ENCODE measurements at regions not wholly inside any gene's neighbourhood (a gene's known extent, or its start where the extent isn't known, plus 50 kb on each side); places are given as distances from the start of the nearest gene placed in this dataset.

DNA sequence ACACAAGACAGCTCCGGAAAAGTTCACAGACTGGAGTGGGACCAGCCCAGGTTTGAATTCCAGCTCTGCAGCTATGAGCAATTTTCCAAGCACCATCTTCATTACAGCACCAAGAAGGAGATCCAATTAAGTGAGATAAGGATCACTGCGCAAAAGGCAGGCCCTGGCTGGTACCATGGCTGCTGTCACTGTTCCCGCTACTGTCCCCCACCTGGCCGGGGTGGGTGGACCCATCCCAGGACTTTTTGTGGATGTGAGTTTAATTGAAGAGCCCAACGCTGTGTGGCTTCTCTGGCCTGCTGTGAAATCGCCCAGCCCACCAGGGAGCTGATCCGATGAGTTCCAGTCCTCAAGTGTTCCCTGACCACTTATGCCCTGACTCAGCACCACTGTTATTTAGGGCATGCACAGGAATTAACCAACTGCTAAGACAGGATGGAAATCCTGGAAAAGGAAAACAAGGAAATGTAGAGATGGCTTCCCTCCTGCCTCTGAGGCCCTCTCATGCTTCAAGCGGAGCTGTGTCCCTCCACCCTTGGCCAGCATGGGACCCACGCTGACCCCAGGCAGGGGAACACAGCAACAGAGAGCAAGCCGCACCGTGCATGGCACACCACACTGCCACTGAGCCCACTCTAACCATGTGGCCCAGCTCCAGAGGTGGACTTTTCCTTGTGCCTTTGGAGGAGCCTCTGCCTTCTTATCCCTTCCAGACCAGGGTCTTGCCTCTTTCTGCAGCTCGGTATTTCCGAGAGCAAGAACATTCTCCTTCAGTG lies 150.0 kb upstream of the CST7 start:
- DNase-seq = no peak

- no peak for DNase-seq
Measured at GRCh38 chr20:24799971-24800580, 149.0 kb upstream of the CST7 start.

DNA sequence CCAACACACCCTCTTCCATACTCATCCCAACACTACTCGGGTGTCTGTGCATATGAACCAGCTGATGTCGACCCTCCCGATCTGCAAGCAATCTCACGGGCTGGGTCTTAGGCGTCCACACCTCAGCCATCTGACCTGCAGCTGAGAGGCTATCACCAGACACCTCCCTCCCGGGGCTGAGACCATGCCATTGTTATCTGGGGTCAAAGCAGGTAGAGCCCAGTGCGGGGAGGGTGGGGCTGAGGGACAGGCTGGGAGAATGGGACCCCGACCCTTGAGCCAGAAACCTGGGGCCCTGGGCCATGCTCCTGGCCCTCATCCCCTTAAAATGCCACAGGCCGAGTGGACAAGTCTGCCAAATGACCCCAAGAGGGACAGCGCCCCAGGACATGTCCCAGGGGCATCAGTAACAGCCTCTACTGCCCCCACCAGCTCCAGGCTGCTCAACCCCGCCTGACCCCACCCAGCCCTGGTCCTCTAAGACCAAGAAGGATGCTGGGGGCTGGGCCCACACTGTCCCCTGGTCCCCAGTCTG lies 146.7 kb upstream of the CST7 start:
- no peak for DNase-seq

DNA sequence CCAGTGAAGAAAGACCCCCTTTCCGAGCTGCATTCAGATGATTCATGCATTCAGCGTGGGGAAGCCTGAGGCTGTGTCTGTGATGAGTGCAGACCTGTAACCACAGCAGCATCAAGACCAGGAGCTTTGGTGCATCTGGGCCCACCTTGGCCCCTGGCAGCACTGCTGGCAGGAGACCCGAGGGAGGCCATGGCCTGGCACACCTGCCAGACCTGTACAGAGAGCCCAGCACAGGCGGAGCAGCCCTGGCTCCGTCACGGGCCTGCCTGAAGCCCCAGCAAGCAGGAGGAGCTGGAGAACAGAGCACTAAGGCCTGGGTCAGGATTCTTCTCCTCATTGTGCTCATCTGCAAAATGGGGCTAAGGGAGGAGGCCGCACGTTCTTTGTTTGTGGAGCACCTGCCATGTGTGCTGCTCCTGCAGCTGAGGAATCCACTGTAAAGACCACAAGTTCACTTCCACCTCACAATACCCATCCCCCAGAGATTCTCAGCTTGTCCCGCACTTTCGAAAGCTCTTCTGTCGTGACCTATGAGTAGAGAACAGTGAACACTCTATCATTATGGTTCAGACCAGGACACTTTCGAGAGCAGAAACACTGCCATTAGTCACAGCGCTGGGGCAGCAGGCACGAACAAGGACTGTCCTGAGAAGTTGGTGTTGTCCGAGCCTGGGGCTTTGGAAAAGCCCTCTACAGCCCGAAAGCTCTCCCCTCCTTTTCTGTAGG lies 144.4 kb upstream of the CST7 start:
- DNase-seq = no peak

GRCh38 chr20:24805456-24806238 lies 143.4 kb upstream of the CST7 start:
- DNase-seq = no peak

- no peak for DNase-seq
Measured at GRCh38 chr20:24806705-24807676, 142.1 kb upstream of the CST7 start.

- no peak for DNase-seq
Measured at GRCh38 chr20:24808616-24809015, 140.5 kb upstream of the CST7 start.

GRCh38 chr20:24809606-24810005 lies 139.5 kb upstream of the CST7 start:
- no peak for DNase-seq

DNA sequence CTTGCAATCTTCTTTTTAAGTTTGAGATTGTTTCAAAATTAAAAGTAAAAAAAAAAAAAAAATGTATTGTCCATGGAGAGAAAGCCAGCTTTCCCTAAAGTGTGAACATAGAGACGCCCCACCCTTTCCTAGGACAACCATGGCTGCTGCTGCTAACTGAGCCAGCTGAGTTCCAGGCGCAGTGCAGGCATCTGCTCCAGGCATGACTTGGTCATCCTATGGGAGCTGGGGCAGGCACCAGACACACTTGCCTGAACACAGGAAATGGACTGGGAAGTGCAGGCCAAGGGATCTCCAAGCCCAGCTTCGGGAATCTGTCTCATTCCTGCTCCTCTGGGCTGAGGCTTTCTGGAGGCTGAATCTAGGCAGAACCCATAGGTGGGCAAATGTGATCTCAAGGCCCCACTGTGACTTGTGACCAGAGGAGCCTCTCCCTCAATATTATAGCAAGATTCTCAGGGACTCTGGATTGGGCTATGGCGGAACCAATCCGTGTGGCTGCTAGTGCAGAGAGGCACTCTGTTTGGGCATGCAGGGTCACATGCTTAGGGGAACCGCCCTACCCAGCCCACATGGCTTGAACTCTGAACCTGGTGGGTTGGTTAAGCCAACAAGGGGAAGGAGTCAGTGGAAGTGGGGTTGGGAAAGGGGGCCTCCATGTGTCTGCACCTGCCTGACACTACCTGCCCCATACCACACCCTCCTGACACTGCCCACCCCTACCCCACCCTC lies 138.2 kb upstream of the CST7 start:
- no peak for DNase-seq

- no peak for DNase-seq
Measured at GRCh38 chr20:24812373-24812772, 136.7 kb upstream of the CST7 start.

DNA sequence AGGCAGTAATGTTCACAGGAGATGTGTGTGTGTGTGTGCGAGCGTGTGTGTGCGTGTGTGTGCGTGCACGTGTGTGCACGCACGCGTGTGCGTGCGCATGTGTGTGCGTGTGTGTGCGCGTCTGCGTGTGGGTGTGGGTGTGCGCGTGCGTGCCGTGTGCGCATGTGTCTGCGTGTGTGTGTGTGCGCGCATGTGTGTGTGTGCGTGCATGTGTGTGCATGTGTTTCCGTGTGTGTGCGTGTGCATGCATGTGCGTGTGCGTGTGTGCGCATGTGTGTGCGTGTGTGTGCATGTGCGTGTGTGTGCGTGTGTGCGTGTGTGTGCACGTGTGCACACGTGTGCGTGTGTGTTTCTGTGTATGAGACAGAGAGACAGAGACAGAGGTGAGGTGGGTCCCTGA lies 136.0 kb upstream of the CST7 start:
- no peak for DNase-seq

DNA sequence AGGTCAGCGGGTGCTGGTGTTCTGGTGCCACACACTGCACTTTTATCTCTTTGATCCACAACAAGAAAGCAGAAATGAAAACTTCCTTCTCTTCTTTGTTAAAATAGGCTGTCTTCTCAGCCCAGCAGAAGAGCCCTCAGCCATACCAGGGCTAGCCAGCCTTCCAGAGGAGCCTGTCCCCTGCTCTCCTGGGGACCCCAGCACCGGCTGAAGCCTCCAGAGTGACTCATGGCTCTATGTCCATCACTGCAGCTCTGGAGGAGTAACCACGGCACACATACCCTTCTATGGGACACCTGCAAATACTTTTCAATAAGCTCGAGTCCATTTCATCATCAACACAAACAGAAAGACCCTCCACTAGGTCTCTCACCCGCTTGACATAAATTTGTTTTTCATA lies 135.6 kb upstream of the CST7 start:
- DNase-seq = no peak

GRCh38 chr20:24813936-24814335 lies 135.1 kb upstream of the CST7 start:
- DNase-seq = no peak

GRCh38 chr20:24814556-24815195 lies 134.4 kb upstream of the CST7 start:
- no peak for DNase-seq

GRCh38 chr20:24815196-24815815 lies 133.8 kb upstream of the CST7 start:
- no peak for DNase-seq

GRCh38 chr20:24815931-24816330 lies 133.1 kb upstream of the CST7 start:
- DNase-seq = no peak

DNA sequence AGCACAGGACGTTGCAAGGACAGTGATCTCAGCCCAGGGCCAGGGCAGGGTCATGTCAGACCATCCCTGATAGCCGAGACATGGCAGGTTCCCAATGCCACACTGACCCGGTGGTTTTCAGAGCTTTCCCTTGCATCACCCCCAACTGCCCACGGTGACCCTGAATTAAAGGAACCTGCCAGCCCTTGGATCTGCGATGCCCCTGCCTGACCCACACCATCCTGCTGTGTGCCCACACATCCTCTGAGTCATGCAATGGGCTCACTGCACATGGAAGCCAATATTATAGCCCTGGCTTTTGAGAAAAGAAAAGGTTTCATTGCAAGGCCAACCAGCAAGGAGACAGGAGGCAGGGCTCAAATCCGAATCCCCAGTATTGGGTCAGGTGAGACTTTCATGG lies 132.6 kb upstream of the CST7 start:
- DNase-seq = no peak

- DNase-seq = no peak
Measured at GRCh38 chr20:24816907-24817306, 132.2 kb upstream of the CST7 start.

GRCh38 chr20:24817351-24817750 lies 131.7 kb upstream of the CST7 start:
- DNase-seq = no peak

GRCh38 chr20:24818056-24818455 lies 131.0 kb upstream of the CST7 start:
- DNase-seq = no peak
